Esophagus (tissue), 2 donors: ENCODE measurements at regions not wholly inside any gene's neighbourhood (a gene's known extent, or its start where the extent isn't known, plus 50 kb on each side); places are given as distances from the start of the nearest gene placed in this dataset.
"Not testable (repeated sequence)": the region's sequence is repeated elsewhere in the genome, so short reads cannot be mapped to it uniquely, and the experiment has no call there.

ENCODE experiments used
- H3K27ac ChIP-seq, 2 donors: one replicate each; pipeline ENCODE4 v1.5.1; 2013; ENCODE audit warnings: low read depth in 2 of 2, mild to moderate bottlenecking in 2 of 2, inconsistent platforms in 1 of 2, low read length in 1 of 2, moderate library complexity in 1 of 2
- H3K27me3 ChIP-seq, 2 donors: one replicate each; pipeline ENCODE4 v1.6.1; 2013; ENCODE audit warnings: low read length in 2 of 2, control low read depth in 1 of 2, mild to moderate bottlenecking in 1 of 2; ENCODE audit not compliant: insufficient read depth in 2 of 2, control insufficient read depth in 1 of 2
- H3K36me3 ChIP-seq, 2 donors: one replicate each; pipeline ENCODE4 v1.6.1; 2013; ENCODE audit warnings: low read length in 1 of 2; ENCODE audit not compliant: control insufficient read depth in 2 of 2, insufficient read depth in 2 of 2
- H3K4me1 ChIP-seq, 2 donors: one replicate each; pipeline ENCODE4 v1.6.1; 2013; ENCODE audit warnings: low read length in 1 of 2; ENCODE audit not compliant: control insufficient read depth in 2 of 2, insufficient read depth in 2 of 2
- H3K4me3 ChIP-seq, 2 donors: one replicate each; pipeline ENCODE4 v1.5.1; 2013; ENCODE audit warnings: low read length in 2 of 2, mild to moderate bottlenecking in 2 of 2, low read depth in 1 of 2, moderate library complexity in 1 of 2
- H3K9me3 ChIP-seq, 2 donors: one replicate each; pipeline ENCODE4 v1.6.1; 2013; ENCODE audit warnings: mild to moderate bottlenecking in 2 of 2, low read depth in 1 of 2, low read length in 1 of 2, moderate library complexity in 1 of 2; ENCODE audit not compliant: control insufficient read depth in 2 of 2, insufficient read depth in 1 of 2
- WGBS, 2 donors: extraction: QIAGEN DNeasy Blood & Tissue Kit; methylation state at CpG; one replicate each; pipeline ENCODE4 v1.1.7; 2013; 5-methylcytosine and 5-hydroxymethylcytosine counted together
- donor health status: healthy with polysubstance abuse.
- donor health status: Bipolar disorder and iron deficiency.

DNA sequence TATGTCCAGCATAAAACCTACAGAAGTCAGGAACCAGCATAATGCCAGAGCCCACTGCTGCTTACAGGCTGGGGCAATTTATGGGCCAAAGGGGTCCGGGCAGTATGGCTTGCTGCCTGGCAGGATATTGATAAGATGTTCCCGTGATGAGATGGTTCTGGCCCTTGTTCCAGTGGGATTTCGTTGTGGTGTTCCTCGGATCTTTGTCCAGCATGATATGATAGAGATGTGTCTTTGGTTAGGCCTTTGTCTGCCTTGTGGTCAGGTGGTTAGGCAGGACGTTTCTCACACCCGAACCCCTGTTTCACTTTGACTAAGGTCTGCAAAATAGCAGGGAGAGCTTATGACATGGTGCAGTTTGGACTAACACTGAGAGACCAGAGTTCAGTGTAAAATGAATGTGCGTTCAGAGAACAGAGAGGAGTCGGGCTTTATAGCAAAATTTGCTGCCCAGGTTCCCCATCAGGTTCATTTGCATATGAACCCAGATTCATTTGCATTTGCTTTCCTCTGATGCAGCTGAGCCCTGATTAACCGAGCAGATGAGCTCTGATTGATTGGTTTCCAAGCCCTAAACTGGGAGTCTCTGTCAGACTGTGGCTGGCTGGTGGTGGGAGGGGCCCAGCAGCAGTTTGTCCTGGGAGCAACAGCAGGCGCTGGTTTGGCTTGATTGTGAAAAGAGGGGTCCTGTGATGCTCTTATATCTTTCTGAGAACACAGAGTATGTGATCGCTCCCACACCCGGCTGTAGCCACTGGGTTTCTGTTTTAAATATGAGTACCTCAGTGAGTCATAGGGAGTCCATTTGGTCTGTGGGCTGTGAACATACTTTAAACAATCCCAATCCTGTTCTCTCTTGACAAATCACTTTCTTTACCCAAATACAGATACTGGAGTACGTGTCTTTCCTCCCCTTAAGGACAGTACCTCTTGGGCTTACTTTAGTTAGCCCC lies 156.3 kb upstream of the PZP start:
- 38 to 43% methylated on average over 13 of the region's 13 CpGs for WGBS, 2 donors
- no peaks in the 10 kb centered on the region for H3K4me1 ChIP-seq
- H3K27ac ChIP-seq = no peak overlapping the region
- no peak overlapping the region for H3K4me3 ChIP-seq
- H3K27me3 ChIP-seq = no peaks in the 10 kb centered on the region
- no peaks in the 10 kb centered on the region for H3K9me3 ChIP-seq
- no peaks in the 10 kb centered on the region for H3K36me3 ChIP-seq

- Histone ChIP-seq H3K27me3 (no peaks in the 10 kb centered on the region), H3K9me3 (no peaks in the 10 kb centered on the region), H3K36me3 (no peaks in the 10 kb centered on the region), H3K4me1 (no peaks in the 10 kb centered on the region), H3K4me3 (no peak overlapping the region), H3K27ac (no peak overlapping the region)
- WGBS, 2 donors = 52 to 59% methylated on average over 6 of the region's 6 CpGs
Observed at GRCh38 chr12:9363145-9363544, 154.9 kb upstream of the PZP start.

DNA sequence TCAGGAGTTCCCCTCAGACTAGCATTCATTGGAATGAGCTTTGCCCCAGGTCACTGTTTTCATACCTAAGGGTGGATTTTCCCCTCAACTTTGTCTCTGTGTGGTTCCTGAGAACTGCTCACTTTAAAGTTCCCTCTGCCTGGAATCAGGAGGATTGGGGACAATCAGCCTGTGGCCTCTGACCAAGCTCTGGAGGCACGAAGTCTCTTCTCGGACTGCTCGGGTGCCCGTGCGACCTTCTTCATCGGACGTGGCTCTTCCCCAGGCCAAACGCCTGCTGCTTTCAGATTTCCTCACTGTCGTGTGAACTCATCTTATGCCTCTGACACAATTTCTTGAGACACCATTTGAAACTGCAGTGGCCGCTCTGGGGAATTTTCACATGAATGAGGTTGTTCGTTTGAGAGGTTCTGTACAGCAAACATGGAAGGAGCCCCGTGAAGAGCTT lies 153.7 kb upstream of the PZP start:
- no peaks in the 10 kb centered on the region for H3K4me1 ChIP-seq
- H3K4me3 ChIP-seq = no peak overlapping the region
- no peaks in the 10 kb centered on the region for H3K27me3 ChIP-seq
- no peaks in the 10 kb centered on the region for H3K36me3 ChIP-seq
- WGBS, 2 donors = 77 to 83% methylated on average over 12 of the region's 12 CpGs
- H3K27ac ChIP-seq = no peak overlapping the region
- no peaks in the 10 kb centered on the region for H3K9me3 ChIP-seq

DNA sequence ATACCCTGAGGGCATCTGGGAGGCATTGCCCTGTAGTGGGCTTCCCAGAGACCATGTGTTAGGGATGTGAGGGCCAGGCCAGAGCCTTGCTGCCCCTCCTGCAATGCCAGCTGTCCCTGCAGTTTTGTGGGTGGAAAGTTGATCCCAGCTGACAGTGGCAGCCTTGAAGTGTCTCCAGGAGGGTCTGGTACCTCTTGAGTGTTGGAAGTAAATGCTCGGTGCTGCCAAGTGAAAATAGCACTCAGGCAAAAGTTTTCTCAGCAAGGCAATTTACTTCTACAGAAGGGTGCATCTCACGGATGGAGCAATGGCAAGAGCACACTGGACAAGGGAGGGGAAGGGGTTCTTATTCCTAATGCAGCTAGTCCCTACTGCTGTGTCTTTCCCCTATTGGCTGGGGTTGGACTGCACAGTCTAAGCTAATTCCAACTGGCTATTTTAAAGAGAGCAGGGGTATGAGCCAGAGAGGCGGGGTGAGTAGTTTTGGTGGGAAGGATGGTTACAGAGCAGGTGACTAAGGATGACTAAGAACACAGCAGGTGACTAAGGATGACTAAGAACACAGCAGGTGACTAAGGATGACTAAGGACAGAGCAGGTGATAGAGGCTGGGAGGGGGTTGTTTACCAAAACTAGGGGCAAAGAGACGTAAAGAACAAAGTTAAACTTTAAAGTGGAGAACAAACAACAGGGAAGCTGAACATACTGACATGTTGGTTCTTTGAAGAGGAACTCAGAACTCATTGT lies 146.0 kb upstream of the PZP start:
- H3K9me3 ChIP-seq = peaks cover 13 to 22% of the 10 kb centered on the region in 2 donors
- H3K4me3 ChIP-seq, H3K27me3 ChIP-seq, H3K36me3 ChIP-seq, H3K27ac ChIP-seq, H3K4me1 ChIP-seq: not testable (repeated sequence)
- 82 to 83% methylated on average over 4 of the region's 4 CpGs for WGBS, 2 donors

DNA sequence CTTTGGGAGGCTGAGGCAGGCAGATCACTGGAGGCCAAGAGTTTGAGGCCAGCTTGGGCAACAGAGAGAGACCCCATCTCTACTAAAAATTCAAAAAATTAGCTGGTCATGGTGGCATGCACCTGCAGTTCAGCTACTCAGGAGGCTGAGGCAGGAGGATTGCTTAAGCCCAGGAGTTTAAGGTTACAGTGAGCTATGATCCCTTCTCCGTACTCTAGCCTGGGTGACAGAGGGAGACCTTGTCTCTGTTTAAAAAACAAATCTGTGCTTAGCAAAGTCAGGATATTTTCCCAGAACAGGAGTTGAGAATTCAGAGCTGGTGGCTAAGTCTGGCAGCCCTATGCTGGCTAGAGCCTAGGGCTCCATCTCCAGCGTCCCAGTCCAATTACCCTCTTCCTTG lies 142.9 kb upstream of the PZP start:
- H3K36me3 ChIP-seq = no peaks in the 10 kb centered on the region
- no peaks in the 10 kb centered on the region for H3K4me1 ChIP-seq
- H3K9me3 ChIP-seq = peaks cover 13 to 22% of the 10 kb centered on the region in 2 donors
- no peaks in the 10 kb centered on the region for H3K27me3 ChIP-seq
- WGBS, 2 donors = 83 to 91% methylated on average over 2 of the region's 2 CpGs
- no peak overlapping the region for H3K4me3 ChIP-seq
- H3K27ac ChIP-seq = no peak overlapping the region

GRCh38 chr12:9349888-9350885 lies 142.0 kb upstream of the PZP start:
- Histone ChIP-seq H3K27me3 (no peaks in the 10 kb centered on the region), H3K36me3 (no peaks in the 10 kb centered on the region), H3K9me3 (peaks cover 13 to 22% of the 10 kb centered on the region in 2 donors), H3K4me1 (no peaks in the 10 kb centered on the region), H3K27ac (no peak overlapping the region), H3K4me3 (no peak overlapping the region)
- 62 to 66% methylated on average over 16 of the region's 16 CpGs for WGBS, 2 donors

DNA sequence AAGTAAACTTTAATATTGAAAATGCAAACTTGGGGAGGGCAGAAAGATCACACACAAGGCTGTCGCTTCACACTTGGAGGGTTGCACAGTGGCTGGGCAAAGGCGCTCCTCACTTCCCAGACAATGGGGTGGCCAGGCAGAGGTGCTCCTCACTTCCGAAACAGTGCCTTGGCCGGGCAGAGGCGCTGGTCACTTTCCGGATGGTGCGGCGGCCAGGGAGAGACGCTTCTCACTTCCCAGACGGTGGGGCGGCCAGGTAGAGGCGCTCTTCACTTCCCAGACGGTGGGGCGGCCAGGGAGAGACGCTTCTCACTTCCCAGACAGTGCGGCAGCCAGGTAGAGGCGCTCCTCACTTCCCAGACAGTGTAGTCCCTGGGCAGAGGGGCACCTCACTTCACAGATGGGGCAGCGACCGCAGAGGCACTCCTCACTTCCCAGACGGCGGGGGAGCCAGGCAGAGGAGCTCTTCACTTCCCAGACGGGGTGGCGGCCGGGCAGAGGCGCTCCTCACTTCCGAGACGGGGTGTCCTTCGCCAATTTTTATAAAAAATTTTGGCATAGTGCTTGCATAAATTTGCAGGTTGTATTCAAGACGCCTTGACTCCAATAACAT lies 140.8 kb upstream of the PZP start:
- Histone ChIP-seq H3K27ac (no peak overlapping the region), H3K4me3 (no peak overlapping the region), H3K27me3 (no peaks in the 10 kb centered on the region), H3K4me1 (no peaks in the 10 kb centered on the region), H3K36me3 (no peaks in the 10 kb centered on the region), H3K9me3 (peaks cover 13 to 18% of the 10 kb centered on the region in 2 donors)
- 93 to 94% methylated on average over 29 of the region's 29 CpGs for WGBS, 2 donors

DNA sequence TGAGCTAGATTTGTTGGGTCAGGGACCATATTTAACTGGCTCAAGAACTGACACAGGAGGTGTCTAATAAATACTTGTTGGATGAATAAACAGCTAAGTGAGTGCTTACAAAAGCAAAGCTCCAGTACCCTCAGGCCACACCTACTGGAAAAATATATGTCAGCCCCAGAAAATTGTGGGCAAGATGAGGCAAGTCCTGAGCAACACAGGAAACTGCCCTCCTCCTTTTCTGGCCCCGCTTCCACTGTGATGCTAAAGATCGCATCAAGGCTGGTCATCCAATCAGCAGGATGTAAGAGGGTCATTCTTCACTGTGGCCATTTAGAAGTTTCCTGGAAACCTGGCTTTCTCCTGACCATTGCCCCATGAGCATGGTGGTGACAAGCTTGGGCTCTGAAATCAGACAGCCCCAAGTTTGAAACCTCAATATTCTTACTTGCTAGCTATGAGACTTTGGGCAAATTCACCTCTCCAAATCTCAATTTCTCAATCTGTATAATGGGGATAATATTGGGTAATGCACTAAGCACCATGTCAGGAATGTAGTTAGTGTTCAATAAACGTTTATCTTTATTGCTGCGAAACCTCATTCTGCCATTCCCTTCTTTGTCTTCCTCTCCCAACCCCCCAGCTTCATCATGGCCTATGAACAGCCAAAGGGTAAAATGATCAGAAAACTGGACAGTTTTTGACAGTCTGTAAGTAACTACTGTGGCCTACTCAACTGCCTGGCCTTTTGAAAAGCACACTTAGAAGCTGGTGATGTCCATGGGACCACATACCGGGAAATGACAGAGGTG lies 139.3 kb upstream of the PZP start:
- Histone ChIP-seq H3K27me3 (no peaks in the 10 kb centered on the region), H3K27ac (no peak overlapping the region), H3K36me3 (no peaks in the 10 kb centered on the region), H3K9me3 (peaks cover 3 to 4% of the 10 kb centered on the region in 2 donors), H3K4me1 (no peaks in the 10 kb centered on the region), H3K4me3 (no peak overlapping the region)
- 67 to 74% methylated on average over 5 of the region's 5 CpGs for WGBS, 2 donors
